ENCODE measurements at regions not wholly inside any gene's neighbourhood (a gene's known extent, or its start where the extent isn't known, plus 50 kb on each side); places are given as distances from the start of the nearest gene placed in this dataset.
"Not testable (repeated sequence)": the region's sequence is repeated elsewhere in the genome, so short reads cannot be mapped to it uniquely, and the experiment has no call there.

DNA sequence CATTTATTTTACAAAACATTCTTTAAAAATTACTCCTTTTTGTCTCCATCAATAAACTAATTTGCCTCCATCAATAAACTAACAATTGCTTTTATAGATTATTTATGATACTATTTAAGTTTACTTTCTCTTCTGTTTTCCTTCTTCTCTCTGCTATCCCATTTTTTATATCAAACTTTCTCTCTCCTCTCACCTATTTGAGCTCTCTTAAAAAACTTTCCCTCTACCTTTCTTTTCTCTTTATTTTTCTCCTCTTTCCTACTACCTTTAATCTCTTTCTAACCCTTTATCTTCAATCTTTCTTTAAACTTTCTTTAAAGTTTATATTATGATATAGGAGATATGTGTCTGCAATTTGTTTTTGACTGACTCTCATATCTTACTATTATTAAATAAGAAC, 566.4 kb downstream of the DACH1 start:
- no peak for DNase-seq (ENCODE audit: low read depth)

DNA sequence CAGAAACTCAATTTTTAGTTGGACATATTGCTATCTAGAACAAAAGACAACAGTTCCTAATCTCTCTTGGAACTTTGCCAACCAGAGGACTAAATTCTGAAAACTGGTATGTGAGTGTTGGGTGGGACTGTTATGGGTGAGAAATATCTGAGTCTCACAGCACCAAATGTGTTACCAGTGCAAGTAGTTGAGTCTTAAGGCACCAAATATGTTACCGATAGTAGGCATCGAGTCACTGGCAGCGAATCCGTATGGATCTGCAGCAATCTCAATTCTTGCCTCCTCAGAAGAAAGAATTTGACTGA, 575.2 kb downstream of the DACH1 start:
- no peak for DNase-seq (ENCODE audit: low read depth)

DNA sequence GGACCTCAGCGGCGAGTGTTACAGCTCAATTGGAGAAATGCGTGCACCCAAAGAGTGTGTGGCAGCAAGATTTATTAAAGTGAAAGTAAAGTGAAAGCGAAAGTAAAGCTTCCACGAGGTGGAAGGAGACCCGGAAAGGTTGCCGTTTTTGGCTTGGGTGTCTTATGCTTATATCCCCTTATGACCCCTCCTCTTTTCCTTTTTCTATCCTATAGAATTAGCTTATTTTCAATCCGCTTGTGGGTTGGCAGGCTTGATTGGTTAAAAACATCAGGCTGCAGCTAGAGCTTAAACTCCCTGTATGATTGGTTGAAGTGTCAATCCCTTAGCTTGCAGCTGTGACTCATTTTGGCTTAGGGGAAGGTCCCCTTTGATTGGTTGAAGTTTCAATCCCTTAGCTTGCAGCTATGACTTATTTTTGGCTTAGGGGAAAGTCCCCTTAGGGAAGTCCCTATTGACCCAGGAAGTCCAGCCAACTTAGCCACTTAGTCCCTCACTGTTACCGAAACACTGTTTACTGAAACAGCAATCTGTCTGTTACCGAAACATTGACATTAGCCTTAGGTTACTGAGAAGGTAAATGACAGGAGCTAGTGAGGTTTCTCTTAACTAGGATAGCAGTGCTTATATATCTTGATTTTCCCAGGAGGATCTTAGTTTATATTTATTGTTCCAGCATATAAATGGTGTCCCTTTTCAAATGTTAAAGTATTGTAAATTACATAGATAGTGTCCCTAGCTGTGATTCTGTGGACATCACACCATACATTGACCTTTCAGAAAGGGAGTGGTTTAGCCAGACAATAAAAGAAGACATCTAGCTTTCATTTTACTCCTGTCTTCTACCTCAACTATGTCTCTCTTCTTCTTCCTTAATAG, 575.8 kb downstream of the DACH1 start:
- peak; percentile 12 for DNase-seq (ENCODE audit: low read depth)

DNA sequence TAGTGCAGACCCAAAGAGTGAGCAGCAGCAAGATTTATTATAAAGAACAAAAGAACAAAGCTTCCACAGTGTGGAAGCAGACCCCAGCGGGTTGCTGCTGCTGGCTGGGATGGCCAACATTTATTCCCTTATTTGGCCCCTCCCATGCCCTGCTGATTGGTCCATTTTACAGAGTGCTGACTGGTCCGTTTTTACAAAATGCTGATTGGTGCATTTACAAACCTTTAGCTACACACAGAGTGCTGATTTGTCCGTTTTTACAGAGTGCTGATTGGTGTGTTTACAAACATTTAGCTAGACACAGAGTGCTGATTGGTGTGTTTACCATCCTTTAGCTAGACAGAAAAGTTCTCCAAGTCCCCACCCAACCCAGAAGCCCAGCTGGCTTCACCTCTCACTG, 577.0 kb downstream of the DACH1 start:
- not testable (repeated sequence) for DNase-seq (ENCODE audit: low read depth)

GRCh38 chr13:71285700-71286099, 581.3 kb downstream of the DACH1 start:
- DNase-seq (ENCODE audit: low read depth): no peak

- no peak for DNase-seq (ENCODE audit: low read depth)
These were observed 588.5 kb downstream of the DACH1 start for GRCh38 chr13:71278512-71278911.

DNA sequence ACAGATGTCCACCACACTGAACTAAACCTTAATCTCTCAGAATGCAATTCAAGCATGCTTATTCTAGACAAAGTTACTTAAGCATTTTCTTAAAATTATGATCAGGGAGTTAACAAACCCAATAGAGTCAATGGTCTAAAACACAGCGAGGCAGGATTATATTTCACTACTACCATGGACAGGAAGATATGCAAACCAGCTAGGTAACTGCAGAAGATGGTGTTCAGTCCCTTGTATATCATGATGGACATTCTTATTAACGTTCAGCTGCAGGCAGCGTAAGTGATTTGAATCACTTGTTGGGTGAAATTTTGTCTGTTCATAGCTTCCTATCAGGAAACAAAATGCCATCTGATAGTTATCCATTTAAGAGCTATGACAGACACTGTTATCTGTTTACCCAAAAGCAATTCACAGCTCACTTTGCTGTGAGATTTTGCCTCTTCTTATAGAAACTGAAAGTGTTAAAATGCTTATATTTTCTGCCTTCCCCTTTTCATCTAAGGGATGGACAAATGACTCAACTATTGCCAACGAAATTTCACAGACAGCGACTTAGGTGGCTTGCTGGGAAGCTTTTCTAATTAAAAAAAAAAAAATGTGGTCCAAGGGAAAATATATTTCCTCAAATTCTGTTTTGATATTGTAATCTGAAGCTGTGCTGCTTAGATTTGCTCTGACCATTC, 591.9 kb downstream of the DACH1 start:
- DNase-seq (ENCODE audit: low read depth): no peak

DNA sequence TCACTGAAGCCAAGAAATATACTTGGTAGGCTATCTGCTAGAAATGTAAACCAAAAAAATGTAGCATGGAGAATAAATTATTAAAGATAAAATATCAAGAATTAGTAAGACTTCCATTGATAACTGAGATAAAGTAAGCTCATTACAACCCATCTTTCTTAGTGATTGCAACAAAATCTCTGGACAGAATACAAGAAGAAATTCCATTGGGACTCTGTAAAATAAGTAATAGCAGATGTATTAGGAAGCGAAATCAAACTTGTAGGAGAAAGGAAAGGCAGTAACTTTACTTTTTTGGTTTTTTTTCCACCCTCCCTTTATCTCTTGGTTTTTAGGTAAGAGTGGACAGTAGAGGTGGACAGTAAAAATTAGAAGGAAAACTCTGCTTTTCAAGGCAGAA, 605.7 kb downstream of the DACH1 start:
- no peak for DNase-seq (ENCODE audit: low read depth)

DNA sequence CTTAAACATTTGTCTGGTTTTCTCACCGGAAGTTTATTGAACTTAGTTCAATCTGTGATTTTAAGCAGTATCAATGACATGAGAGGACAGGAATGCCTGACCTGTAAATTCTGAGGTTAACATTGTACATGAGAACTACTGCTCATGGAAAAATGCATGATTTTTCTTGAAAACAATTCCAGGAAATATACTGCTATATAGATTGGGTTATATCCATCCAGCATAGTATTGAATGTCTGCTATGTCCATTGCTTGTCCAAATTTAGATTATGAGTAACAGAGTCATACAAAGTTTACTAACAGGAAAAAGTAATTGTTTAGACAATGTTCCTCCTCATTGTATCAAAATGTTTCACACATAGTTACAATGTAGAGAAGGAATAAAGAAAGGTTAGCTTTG, 606.8 kb downstream of the DACH1 start:
- no peak for DNase-seq (ENCODE audit: low read depth)

DNA sequence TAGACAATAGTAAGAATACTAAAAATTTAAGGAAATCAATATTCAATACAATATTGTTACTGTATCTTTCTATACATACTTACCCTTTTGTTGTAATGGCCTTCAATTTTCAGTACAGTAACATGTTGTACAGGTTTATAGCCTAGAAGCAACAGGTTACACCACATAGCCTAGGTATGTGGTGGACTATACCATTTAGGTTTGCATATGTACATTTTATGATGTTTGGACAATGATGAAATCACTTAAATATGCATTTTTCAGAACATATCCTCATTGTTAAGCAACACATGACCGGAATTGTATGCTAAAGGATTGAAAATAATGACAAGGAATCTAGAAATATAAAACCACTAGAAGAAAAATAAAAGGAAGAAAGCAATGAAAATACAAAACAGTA, 611.4 kb downstream of the DACH1 start:
- no peak for DNase-seq (ENCODE audit: low read depth)

- DNase-seq (ENCODE audit: low read depth): no peak
These were observed 612.6 kb downstream of the DACH1 start for GRCh38 chr13:71254384-71254783.

GRCh38 chr13:71252184-71252704, 614.8 kb downstream of the DACH1 start:
- no peak for DNase-seq (ENCODE audit: low read depth)

- no peak for DNase-seq (ENCODE audit: low read depth)
These were observed 615.6 kb downstream of the DACH1 start for GRCh38 chr13:71251292-71251951.

DNA sequence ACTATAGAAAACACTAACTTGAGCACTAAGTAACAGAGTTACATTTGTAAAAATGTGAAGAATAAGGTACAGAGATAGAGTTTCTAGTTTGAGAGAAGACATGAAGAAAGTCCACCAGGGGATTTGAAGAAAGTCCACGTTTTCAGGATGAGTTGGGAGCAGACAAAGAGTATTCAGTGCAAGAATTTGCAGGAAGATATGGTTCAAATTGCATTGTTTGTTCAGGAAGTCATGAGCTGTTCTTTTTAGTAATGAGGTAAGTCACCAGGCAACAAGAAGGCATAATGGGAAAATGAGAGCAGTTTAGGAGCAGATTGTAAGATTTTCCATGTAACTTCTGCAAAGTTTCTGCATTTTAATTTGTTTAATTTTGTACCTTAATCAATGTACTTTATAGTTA, 618.0 kb downstream of the DACH1 start:
- DNase-seq (ENCODE audit: low read depth): no peak

DNA sequence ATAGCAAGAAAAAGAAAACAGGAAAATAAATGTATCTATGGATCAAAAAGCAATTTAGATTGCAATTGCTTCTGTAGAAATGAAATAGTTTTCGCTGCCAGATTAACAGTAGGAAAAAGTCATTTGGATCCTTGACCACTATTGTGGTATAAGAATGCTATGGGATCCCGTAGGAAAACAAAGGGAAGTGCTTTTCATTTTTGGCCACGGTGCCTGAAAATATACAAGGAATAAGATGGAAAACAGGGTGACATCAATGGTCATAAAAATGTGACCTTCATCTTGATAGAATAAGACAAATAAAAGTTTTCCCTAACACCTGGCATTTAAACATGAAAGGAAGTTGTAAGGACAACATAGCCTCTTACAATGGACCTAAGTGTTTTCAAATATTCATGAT, 622.8 kb downstream of the DACH1 start:
- no peak for DNase-seq (ENCODE audit: low read depth)

DNA sequence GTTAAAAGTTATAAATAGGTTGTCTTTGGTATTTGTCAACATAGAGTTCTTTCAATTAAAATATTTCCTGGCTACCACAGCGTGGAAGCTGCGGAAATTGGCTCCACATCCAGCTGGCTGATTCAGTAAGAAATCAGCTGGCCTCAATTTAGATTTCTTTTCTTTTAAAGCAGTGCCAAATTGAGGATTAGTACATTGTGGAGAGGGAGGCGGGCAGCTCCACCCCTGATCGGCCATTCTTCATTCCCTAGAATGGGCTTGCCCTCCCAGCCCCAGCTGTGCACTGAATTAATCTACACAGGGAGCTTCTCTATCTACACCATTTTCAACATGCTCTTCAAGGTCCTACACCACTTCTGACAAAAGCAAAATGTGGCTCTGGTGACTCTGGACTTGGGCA, 624.8 kb downstream of the DACH1 start:
- DNase-seq (ENCODE audit: low read depth): no peak

GRCh38 chr13:71240911-71241310, 626.1 kb downstream of the DACH1 start:
- DNase-seq (ENCODE audit: low read depth): no peak

DNA sequence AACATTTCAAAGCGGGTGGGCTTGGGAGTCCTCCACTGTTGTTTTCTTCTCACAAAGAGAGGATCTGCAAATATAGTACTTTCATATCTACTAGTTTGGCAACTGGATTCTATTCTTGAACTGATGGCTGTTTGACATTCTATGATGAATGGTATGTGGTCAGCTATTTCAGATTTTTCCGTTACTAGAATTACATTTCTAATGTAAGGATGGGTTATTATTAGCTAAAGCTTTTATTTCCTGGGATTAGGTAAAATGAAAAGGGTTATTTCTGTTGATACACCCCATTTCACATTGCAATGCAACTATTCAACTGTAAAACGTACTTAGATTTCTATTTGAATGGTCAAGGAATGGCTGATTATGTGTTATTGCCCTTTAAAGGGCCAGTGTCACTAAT, 629.7 kb downstream of the DACH1 start:
- DNase-seq (ENCODE audit: low read depth): no peak

- no peak for DNase-seq (ENCODE audit: low read depth)
These were observed 647.1 kb downstream of the DACH1 start for GRCh38 chr13:71219698-71220415.

GRCh38 chr13:71218960-71219359, 648.0 kb downstream of the DACH1 start:
- DNase-seq (ENCODE audit: low read depth): no peak

- no peak for DNase-seq (ENCODE audit: low read depth)
These were observed 649.2 kb downstream of the DACH1 start for GRCh38 chr13:71217827-71218226.

GRCh38 chr13:71214821-71215220, 652.2 kb downstream of the DACH1 start:
- DNase-seq (ENCODE audit: low read depth): no peak
